ENCODE measurements at regions not wholly inside any gene's neighbourhood (a gene's known extent, or its start where the extent isn't known, plus 50 kb on each side); places are given as distances from the start of the nearest gene placed in this dataset.

DNA sequence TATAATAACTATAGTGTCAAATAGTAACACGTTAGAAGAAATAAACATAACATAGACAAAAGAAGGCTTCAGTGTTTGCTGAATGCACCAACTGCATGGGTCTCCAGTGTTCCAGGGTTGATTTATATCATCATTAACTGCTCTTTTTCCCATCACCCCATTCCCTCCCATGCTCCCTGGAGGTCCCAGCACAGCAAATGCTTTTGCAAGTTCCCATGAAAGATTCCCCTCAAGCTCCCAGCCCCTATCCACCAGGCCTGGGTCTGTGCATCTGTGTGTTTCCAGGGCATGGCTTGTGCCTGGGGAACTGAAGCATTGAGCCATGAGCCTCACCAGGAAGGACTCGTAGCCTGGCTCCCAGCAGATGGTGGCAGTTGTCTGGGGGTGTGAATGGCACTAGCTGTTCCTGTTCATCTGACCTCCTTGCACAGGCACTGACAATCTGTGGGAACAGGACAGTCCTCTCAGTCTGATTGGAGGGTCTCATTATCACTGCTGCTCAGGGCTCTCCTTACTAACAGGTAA lies 164.6 kb upstream of the RMP24 start:
- TF ChIP-seq, protein P1, sequence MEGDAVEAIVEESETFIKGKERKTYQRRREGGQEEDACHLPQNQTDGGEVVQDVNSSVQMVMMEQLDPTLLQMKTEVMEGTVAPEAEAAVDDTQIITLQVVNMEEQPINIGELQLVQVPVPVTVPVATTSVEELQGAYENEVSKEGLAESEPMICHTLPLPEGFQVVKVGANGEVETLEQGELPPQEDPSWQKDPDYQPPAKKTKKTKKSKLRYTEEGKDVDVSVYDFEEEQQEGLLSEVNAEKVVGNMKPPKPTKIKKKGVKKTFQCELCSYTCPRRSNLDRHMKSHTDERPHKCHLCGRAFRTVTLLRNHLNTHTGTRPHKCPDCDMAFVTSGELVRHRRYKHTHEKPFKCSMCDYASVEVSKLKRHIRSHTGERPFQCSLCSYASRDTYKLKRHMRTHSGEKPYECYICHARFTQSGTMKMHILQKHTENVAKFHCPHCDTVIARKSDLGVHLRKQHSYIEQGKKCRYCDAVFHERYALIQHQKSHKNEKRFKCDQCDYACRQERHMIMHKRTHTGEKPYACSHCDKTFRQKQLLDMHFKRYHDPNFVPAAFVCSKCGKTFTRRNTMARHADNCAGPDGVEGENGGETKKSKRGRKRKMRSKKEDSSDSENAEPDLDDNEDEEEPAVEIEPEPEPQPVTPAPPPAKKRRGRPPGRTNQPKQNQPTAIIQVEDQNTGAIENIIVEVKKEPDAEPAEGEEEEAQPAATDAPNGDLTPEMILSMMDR (IDR thresholded peaks at IDR 0.05): no peak
- no peak for TF ChIP-seq POLR2A (IDR thresholded peaks at IDR 0.05)

All from adrenal gland (tissue), 5 donors.